Kidney epithelial cell (primary cell): ENCODE measurements at regions not wholly inside any gene's neighbourhood (a gene's known extent, or its start where the extent isn't known, plus 50 kb on each side); places are given as distances from the start of the nearest gene placed in this dataset.

Experiments
- DNase-seq: peaks from one replicate; pipeline ENCODE4 v3.0.0-alpha.2; 2010; ENCODE audit warnings: low read depth
- H3K27me3 ChIP-seq: 2 replicates; pipeline ENCODE4 v1.6.0; 2011; ENCODE audit warnings: low read length; ENCODE audit not compliant: control insufficient read depth, insufficient read depth
- H3K36me3 ChIP-seq: 2 replicates; pipeline ENCODE4 v1.5.1; 2011; ENCODE audit warnings: low read length; ENCODE audit not compliant: control insufficient read depth, insufficient read depth
- H3K4me3 ChIP-seq: 2 replicates; pipeline ENCODE4 v1.5.1; 2011; ENCODE audit warnings: low read depth, mild to moderate bottlenecking, control low read depth, low read length
- TF ChIP-seq, protein P1 (sequence below): IDR thresholded peaks from 2 replicates; pipeline ENCODE4 v1.5.1; 2011; ENCODE audit warnings: mild to moderate bottlenecking, moderate library complexity, low read length, control low read depth, inconsistent platforms; ENCODE audit not compliant: insufficient read depth, poor library complexity, severe bottlenecking

DNA sequence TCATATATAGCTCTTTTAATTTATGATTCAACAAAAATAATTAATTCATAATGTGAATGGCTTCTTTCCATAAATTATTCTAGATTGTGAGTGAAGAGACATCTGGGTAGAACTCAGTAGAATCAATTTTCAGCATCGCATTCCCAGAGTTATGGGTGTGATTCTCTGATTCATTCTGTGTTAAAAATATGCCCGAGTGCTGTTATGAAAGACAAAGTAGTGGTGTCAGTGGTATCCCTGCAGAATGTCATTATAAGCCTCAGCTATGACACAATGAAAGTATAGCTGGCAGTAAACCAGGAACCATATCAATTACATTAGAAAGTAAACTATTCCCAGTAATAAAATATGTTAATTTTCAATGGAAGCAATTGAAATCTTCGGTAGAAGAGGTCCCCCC is 480.5 kb upstream of the SLITRK1 start:
- TF ChIP-seq, protein P1, sequence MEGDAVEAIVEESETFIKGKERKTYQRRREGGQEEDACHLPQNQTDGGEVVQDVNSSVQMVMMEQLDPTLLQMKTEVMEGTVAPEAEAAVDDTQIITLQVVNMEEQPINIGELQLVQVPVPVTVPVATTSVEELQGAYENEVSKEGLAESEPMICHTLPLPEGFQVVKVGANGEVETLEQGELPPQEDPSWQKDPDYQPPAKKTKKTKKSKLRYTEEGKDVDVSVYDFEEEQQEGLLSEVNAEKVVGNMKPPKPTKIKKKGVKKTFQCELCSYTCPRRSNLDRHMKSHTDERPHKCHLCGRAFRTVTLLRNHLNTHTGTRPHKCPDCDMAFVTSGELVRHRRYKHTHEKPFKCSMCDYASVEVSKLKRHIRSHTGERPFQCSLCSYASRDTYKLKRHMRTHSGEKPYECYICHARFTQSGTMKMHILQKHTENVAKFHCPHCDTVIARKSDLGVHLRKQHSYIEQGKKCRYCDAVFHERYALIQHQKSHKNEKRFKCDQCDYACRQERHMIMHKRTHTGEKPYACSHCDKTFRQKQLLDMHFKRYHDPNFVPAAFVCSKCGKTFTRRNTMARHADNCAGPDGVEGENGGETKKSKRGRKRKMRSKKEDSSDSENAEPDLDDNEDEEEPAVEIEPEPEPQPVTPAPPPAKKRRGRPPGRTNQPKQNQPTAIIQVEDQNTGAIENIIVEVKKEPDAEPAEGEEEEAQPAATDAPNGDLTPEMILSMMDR = no peak
- Histone ChIP-seq H3K27me3 (no peaks in the 10 kb centered on the region), H3K4me3 (no peak overlapping the region), H3K36me3 (no peaks in the 10 kb centered on the region)
- DNase-seq = no peak

DNA sequence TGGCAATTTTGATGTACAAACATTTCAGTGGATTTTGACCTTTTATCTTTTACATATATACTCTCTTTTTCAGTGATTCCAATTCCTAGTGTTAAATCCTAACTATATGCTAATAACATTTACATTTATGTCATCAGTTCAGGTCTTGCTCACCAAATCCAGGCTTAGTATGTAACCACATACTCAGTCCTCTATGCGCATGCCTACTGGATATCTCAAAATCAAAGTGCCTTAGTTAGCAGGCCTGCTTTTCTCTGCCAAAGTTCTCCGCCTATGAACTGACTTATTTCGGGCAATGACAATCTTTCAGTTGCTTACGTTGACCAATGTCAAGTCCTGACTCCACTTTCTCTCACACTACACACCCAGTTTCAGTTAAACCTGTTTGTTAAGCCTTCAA is 478.5 kb upstream of the SLITRK1 start:
- Histone ChIP-seq H3K4me3 (no peak overlapping the region), H3K36me3 (no peaks in the 10 kb centered on the region), H3K27me3 (no peaks in the 10 kb centered on the region)
- TF ChIP-seq, protein P1 = no peak
- DNase-seq = no peak

DNA sequence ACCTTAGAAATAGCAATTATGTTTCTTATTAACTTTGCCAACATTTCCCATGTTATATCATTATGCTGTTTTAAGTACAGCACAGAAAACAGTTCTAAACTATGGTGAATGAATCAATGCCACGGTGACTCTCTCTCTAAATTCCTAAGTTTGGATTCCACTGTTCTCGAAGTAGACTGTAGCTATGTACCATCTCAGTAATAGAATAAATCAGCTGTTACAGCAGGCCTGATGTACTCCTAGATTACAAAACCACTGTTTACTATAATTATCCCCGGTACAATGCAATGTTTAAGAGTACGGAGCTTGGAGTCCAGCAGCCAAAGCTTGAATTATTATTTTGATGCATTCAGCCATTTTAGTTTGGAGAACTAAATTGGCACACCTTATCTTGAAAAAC is 476.3 kb upstream of the SLITRK1 start:
- no peaks in the 10 kb centered on the region for H3K27me3 ChIP-seq
- no peak overlapping the region for H3K4me3 ChIP-seq
- TF ChIP-seq, protein P1 = no peak
- H3K36me3 ChIP-seq = no peaks in the 10 kb centered on the region
- DNase-seq = no peak

DNA sequence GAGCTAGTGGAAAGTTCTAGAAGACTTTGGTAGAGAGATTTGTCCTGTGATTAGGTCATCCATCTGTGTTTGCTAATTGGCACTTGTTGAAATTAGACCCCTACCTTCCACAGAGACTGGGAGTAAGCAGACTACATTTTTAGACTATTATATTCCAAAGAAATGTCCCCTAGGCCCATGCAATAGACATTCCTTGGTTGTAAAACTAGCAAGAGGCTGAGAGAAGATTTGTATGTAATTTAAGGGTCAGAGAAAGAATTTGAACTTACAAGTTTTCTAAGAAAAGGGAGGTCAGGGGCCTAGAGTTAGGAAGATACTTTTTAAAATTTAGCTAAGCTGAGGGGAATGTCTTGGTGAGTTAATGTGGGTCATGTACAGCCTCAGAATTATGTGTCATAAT is 470.7 kb upstream of the SLITRK1 start:
- Histone ChIP-seq H3K27me3 (no peaks in the 10 kb centered on the region), H3K4me3 (no peak overlapping the region), H3K36me3 (no peaks in the 10 kb centered on the region)
- TF ChIP-seq, protein P1 = no peak
- DNase-seq = no peak

DNA sequence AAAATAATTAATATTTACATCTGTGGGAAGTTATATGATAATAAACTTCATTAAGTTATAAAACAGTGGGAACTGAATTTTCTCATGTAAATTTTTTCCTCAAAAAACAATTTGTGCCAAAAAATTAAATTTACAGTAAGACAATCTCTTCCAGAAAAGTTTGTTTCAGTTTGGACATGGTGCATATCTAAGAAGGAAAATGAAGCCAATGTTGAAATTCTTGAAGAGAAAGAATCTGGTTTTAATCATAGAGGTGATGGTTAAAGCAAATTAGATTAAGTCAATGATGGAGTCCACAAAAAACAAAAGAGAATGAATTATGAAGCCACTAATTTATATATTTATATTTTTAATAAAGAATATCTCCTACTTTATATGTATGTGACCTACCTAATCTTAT is 457.2 kb upstream of the SLITRK1 start:
- Histone ChIP-seq H3K36me3 (no peaks in the 10 kb centered on the region), H3K27me3 (no peaks in the 10 kb centered on the region), H3K4me3 (no peak overlapping the region)
- TF ChIP-seq, protein P1 = no peak
- DNase-seq = no peak

DNA sequence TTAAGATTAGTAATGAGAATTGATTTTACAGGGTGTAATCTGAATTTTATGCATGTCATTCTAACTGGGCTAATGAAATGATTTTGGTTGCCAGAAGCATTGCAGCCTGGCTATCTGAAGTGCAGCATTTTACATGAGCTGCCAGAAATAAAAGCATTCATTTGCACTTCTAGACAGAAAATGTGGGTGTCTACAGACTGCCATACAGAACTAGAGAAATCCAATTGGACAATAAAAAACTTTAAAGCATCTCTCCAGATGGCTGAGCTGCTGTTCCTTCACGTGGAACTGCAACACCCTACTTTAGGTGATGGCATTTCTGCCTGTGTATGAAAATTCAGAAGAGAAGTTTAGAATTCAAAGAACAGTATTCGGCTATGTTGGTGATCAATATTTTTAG is 450.1 kb upstream of the SLITRK1 start:
- no peak overlapping the region for H3K4me3 ChIP-seq
- no peaks in the 10 kb centered on the region for H3K36me3 ChIP-seq
- no peak for DNase-seq
- no peaks in the 10 kb centered on the region for H3K27me3 ChIP-seq
- TF ChIP-seq, protein P1 = no peak
